H9 (cell line): ENCODE measurements at regions not wholly inside any gene's neighbourhood (a gene's known extent, or its start where the extent isn't known, plus 50 kb on each side); places are given as distances from the start of the nearest gene placed in this dataset.

Source experiments
- DNase-seq: peaks from one replicate; pipeline ENCODE4 v3.0.0-alpha.2; 2017
- H2AFZ ChIP-seq: one replicate; pipeline ENCODE4 v1.6.1; 2013; ENCODE audit warnings: mild to moderate bottlenecking, low read length, control low read depth, moderate library complexity
- H2AK5ac ChIP-seq: 2 replicates; pipeline ENCODE4 v1.6.1; 2013; ENCODE audit warnings: low read length, control low read depth, mixed read lengths; ENCODE audit not compliant: insufficient read length
- H2BK120ac ChIP-seq: one replicate; pipeline ENCODE4 v1.6.1; 2013; ENCODE audit warnings: low read depth, mild to moderate bottlenecking, low read length, control low read depth, inconsistent platforms; ENCODE audit not compliant: poor library complexity, severe bottlenecking
- H2BK12ac ChIP-seq: 2 replicates; pipeline ENCODE4 v1.6.1; 2013; ENCODE audit warnings: low read length, control low read depth, mixed read lengths, low read depth; ENCODE audit not compliant: insufficient read length
- H2BK15ac ChIP-seq: 2 replicates; pipeline ENCODE4 v1.6.1; 2013; ENCODE audit warnings: low read depth, low read length, control low read depth
- H2BK20ac ChIP-seq: one replicate; pipeline ENCODE4 v1.6.1; 2013; ENCODE audit warnings: low read depth, mild to moderate bottlenecking, low read length, control low read depth, inconsistent platforms; ENCODE audit not compliant: poor library complexity, severe bottlenecking
- H2BK5ac ChIP-seq: 2 replicates; pipeline ENCODE4 v1.6.1; 2013; ENCODE audit warnings: low read length, control low read depth, mixed read lengths; ENCODE audit not compliant: insufficient read length
- H3K14ac ChIP-seq: 2 replicates; pipeline ENCODE4 v1.6.1; 2013; ENCODE audit warnings: low read length, control low read depth; ENCODE audit not compliant: insufficient read depth
- H3K18ac ChIP-seq: 2 replicates; pipeline ENCODE4 v1.6.1; 2013; ENCODE audit warnings: low read depth, mild to moderate bottlenecking, mixed read lengths, low read length, control low read depth; ENCODE audit not compliant: insufficient read length
- H3K23ac ChIP-seq: 2 replicates; pipeline ENCODE4 v1.6.1; 2013; ENCODE audit warnings: low read length, control low read depth, mixed read lengths, low read depth; ENCODE audit not compliant: insufficient read length
- H3K23me2 ChIP-seq: 2 replicates; pipeline ENCODE4 v1.6.1; 2013; ENCODE audit warnings: low read depth, mild to moderate bottlenecking, mixed read lengths, low read length, control low read depth; ENCODE audit not compliant: insufficient read length, poor library complexity, severe bottlenecking
- H3K27ac ChIP-seq: 2 replicates; pipeline ENCODE4 v1.5.1; 2013; ENCODE audit warnings: low read length, control low read depth, mixed read lengths, low read depth; ENCODE audit not compliant: insufficient read length
- H3K27me3 ChIP-seq: 2 replicates; pipeline ENCODE4 v1.6.1; 2013; ENCODE audit warnings: low read length, control low read depth, inconsistent platforms; ENCODE audit not compliant: insufficient read depth
- H3K4ac ChIP-seq: 2 replicates; pipeline ENCODE4 v1.6.1; 2013; ENCODE audit warnings: low read depth, mild to moderate bottlenecking, control low read depth, inconsistent platforms, low read length, moderate library complexity
- H3K4me1 ChIP-seq: 2 replicates; pipeline ENCODE4 v1.6.1; 2013; ENCODE audit warnings: low read length, control low read depth, inconsistent platforms; ENCODE audit not compliant: insufficient read depth
- H3K4me2 ChIP-seq: 2 replicates; pipeline ENCODE4 v1.6.1; 2013; ENCODE audit warnings: low read length, control low read depth, mixed read lengths; ENCODE audit not compliant: insufficient read length, insufficient read depth
- H3K56ac ChIP-seq: 2 replicates; pipeline ENCODE4 v1.6.1; 2013; ENCODE audit warnings: low read depth, mild to moderate bottlenecking, mixed read lengths, low read length, control low read depth; ENCODE audit not compliant: insufficient read length
- H3K79me1 ChIP-seq: 2 replicates; pipeline ENCODE4 v1.6.1; 2013; ENCODE audit warnings: low read depth, mild to moderate bottlenecking, moderate library complexity, low read length, control low read depth, inconsistent platforms; ENCODE audit not compliant: insufficient read depth, poor library complexity, severe bottlenecking
- H3K79me2 ChIP-seq: 2 replicates; pipeline ENCODE4 v1.6.1; 2013; ENCODE audit warnings: low read length, control low read depth, inconsistent platforms; ENCODE audit not compliant: insufficient read depth
- H3K9ac ChIP-seq: 2 replicates; pipeline ENCODE4 v1.6.1; 2013; ENCODE audit warnings: low read length, control low read depth, mixed read lengths; ENCODE audit not compliant: insufficient read length; ENCODE audit errors: extremely low read depth
- H3K9me3 ChIP-seq: one replicate; pipeline ENCODE4 v1.6.1; 2013; ENCODE audit warnings: low read depth, low read length, inconsistent platforms; ENCODE audit not compliant: control insufficient read depth
- H3T11ph ChIP-seq: one replicate; pipeline ENCODE4 v1.6.1; 2013; ENCODE audit warnings: mild to moderate bottlenecking, low read length, control low read depth, inconsistent platforms
- H4K20me1 ChIP-seq: one replicate; pipeline ENCODE4 v1.6.1; 2013; ENCODE audit not compliant: control insufficient read depth, insufficient read length, insufficient read depth
- H4K5ac ChIP-seq: 2 replicates; pipeline ENCODE4 v1.6.1; 2013; ENCODE audit warnings: low read depth, mild to moderate bottlenecking, mixed read lengths, low read length, control low read depth; ENCODE audit not compliant: insufficient read length
- H4K8ac ChIP-seq: replicated peaks from 2 replicates; pipeline ENCODE4 v1.6.1; 2013; ENCODE audit warnings: low read length, control low read depth, mixed read lengths, low read depth; ENCODE audit not compliant: insufficient read length
- H4K91ac ChIP-seq: 2 replicates; pipeline ENCODE4 v1.6.1; 2013; ENCODE audit warnings: low read depth, mild to moderate bottlenecking, moderate library complexity, mixed read lengths, low read length, control low read depth; ENCODE audit not compliant: insufficient read length
- H3K27ac Mint-ChIP-seq, 3 experiments: 2 replicates in 2 of 3; 3 replicates in 1 of 3; pipeline ENCODE4 v1.8.0; 2020 to 2021; ENCODE audit warnings: mixed read lengths in 3 of 3, mild to moderate bottlenecking in 1 of 3, moderate library complexity in 1 of 3
- H3K27me3 Mint-ChIP-seq: 2 replicates; pipeline ENCODE4 v1.8.0; 2021; ENCODE audit warnings: low read depth, mild to moderate bottlenecking, moderate library complexity, mixed read lengths
- H3K36me3 Mint-ChIP-seq, 3 experiments: 2 replicates in 2 of 3; 3 replicates in 1 of 3; pipeline ENCODE4 v1.8.0; 2020 to 2021; ENCODE audit warnings: low read depth in 3 of 3, mixed read lengths in 3 of 3; ENCODE audit not compliant: insufficient read depth in 1 of 3
- H3K4me1 Mint-ChIP-seq, 2 experiments: 2 replicates each; pipeline ENCODE4 v1.8.0; 2020; ENCODE audit warnings: mixed read lengths in 2 of 2
- H3K4me3 Mint-ChIP-seq, 2 experiments: 2 replicates in 1 of 2; 3 replicates in 1 of 2; pipeline ENCODE4 v1.8.0; 2020 to 2021; ENCODE audit warnings: mild to moderate bottlenecking in 2 of 2, mixed read lengths in 2 of 2, moderate library complexity in 1 of 2
- H3K9me3 Mint-ChIP-seq, 2 experiments: 2 replicates in 1 of 2; 3 replicates in 1 of 2; pipeline ENCODE4 v1.8.0; 2020; ENCODE audit warnings: mild to moderate bottlenecking in 2 of 2, mixed read lengths in 2 of 2, moderate library complexity in 1 of 2
- CTCF ChIP-seq: fragments of 200-600 bp; sonication (generic); conservative IDR thresholded peaks from 3 replicates; pipeline ENCODE4 v1.8.0; 2021; ENCODE audit warnings: antibody characterized with exemption, mild to moderate bottlenecking
- WGBS: extraction: QIAGEN DNeasy Blood & Tissue Kit; methylation state at CpG from one replicate; pipeline ENCODE4 v1.1.7; 2013; ENCODE audit warnings: missing lambda C conversion rate, low lambda C conversion rate, mixed read lengths; ENCODE audit not compliant: insufficient read length; ENCODE audit errors: extremely low coverage; 5-methylcytosine and 5-hydroxymethylcytosine counted together

GRCh38 chr21:45344576-45344975 is 56.9 kb upstream of the POFUT2 start:
- Histone ChIP-seq H3K9ac (no peak overlapping the region), H2BK120ac (no peak overlapping the region), H4K20me1 (peaks cover 3% of the 10 kb centered on the region), H3K23me2 (no peaks in the 10 kb centered on the region), H3K56ac (no peak overlapping the region), H3K27ac (no peak overlapping the region), H3K79me1 (no peaks in the 10 kb centered on the region), H3K14ac (no peak overlapping the region), H2BK5ac (no peak overlapping the region), H3K4me2 (no peak overlapping the region), H2BK12ac (no peak overlapping the region), H3K4me1 (no peaks in the 10 kb centered on the region), H3K79me2 (no peaks in the 10 kb centered on the region), H4K91ac (no peak overlapping the region), H3T11ph (no peak overlapping the region), H2BK20ac (no peak overlapping the region), H4K5ac (no peak overlapping the region), H3K4ac (no peak overlapping the region), H3K9me3 (no peaks in the 10 kb centered on the region), H2AFZ (no peak overlapping the region), H3K23ac (no peak overlapping the region), H4K8ac (no peak overlapping the region), H2AK5ac (no peak overlapping the region), H2BK15ac (no peak overlapping the region), H3K18ac (no peak overlapping the region), H3K27me3 (no peaks in the 10 kb centered on the region)
- H3K4me3 Mint-ChIP-seq, result no peak overlapping the region
- no peaks in the 10 kb centered on the region for H3K36me3 Mint-ChIP-seq
- TF ChIP-seq CTCF, result no peak
- H3K4me1 Mint-ChIP-seq, result peaks cover 5 to 8% of the 10 kb centered on the region in 2 experiments
- peaks cover 5 to 10% of the 10 kb centered on the region in 2 experiments for H3K9me3 Mint-ChIP-seq
- H3K27ac Mint-ChIP-seq, result no peak overlapping the region
- no peak for DNase-seq
- peaks cover 8% of the 10 kb centered on the region for H3K27me3 Mint-ChIP-seq
- no CpG with 5 or more reads among the region's 21 CpGs for WGBS
